NOMO-1 (cell line): ENCODE measurements at regions not wholly inside any gene's neighbourhood (a gene's known extent, or its start where the extent isn't known, plus 50 kb on each side); places are given as distances from the start of the nearest gene placed in this dataset.
"Not testable (repeated sequence)": the region's sequence is repeated elsewhere in the genome, so short reads cannot be mapped to it uniquely, and the experiment has no call there.

Experiments used
- DNase-seq, 2 experiments: peaks; one replicate each; lab custom pipeline; 2025; ENCODE audit not compliant: unreplicated experiment in 2 of 2; lab: John Stamatoyannopoulos, UW

GRCh38 chr14:85154714-85155113 lies 375.2 kb upstream of the FLRT2 start:
- no peak for DNase-seq

- DNase-seq, result no peak
Observed at GRCh38 chr14:85156319-85156718, 373.6 kb upstream of the FLRT2 start.

GRCh38 chr14:85159726-85160125 lies 370.2 kb upstream of the FLRT2 start:
- DNase-seq, result no peak

- no peak for DNase-seq
Observed at GRCh38 chr14:85165094-85165493, 364.9 kb upstream of the FLRT2 start.

- DNase-seq, result no peak
Observed at GRCh38 chr14:85169381-85169780, 360.6 kb upstream of the FLRT2 start.

- no peak for DNase-seq
Observed at GRCh38 chr14:85172290-85172689, 357.7 kb upstream of the FLRT2 start.

- no peak for DNase-seq
Observed at GRCh38 chr14:85172889-85173477, 357.0 kb upstream of the FLRT2 start.

- DNase-seq, result no peak
Observed at GRCh38 chr14:85175556-85175955, 354.4 kb upstream of the FLRT2 start.

- DNase-seq, result no peak
Observed at GRCh38 chr14:85178864-85179263, 351.1 kb upstream of the FLRT2 start.

- no peak for DNase-seq
Observed at GRCh38 chr14:85180876-85181275, 349.1 kb upstream of the FLRT2 start.

GRCh38 chr14:85182282-85182681 lies 347.7 kb upstream of the FLRT2 start:
- DNase-seq, result no peak

- DNase-seq, result no peak
Observed at GRCh38 chr14:85186082-85186481, 343.9 kb upstream of the FLRT2 start.

GRCh38 chr14:85187521-85187920 lies 342.4 kb upstream of the FLRT2 start:
- DNase-seq, result no peak

GRCh38 chr14:85188836-85189235 lies 341.1 kb upstream of the FLRT2 start:
- DNase-seq, result no peak

- not testable (repeated sequence) for DNase-seq
Observed at GRCh38 chr14:85189253-85189652, 340.7 kb upstream of the FLRT2 start.

- no peak for DNase-seq
Observed at GRCh38 chr14:85190251-85190650, 339.7 kb upstream of the FLRT2 start.

GRCh38 chr14:85191986-85192385 lies 338.0 kb upstream of the FLRT2 start:
- no peak for DNase-seq

- DNase-seq, result no peak
Observed at GRCh38 chr14:85195872-85196477, 334.0 kb upstream of the FLRT2 start.

- DNase-seq, result no peak
Observed at GRCh38 chr14:85198001-85198400, 331.9 kb upstream of the FLRT2 start.

GRCh38 chr14:85205875-85206274 lies 324.1 kb upstream of the FLRT2 start:
- DNase-seq, result no peak

GRCh38 chr14:85214471-85214870 lies 315.5 kb upstream of the FLRT2 start:
- DNase-seq, result no peak

GRCh38 chr14:85217412-85217811 lies 312.5 kb upstream of the FLRT2 start:
- DNase-seq, result no peak

- no peak for DNase-seq
Observed at GRCh38 chr14:85218982-85219381, 311.0 kb upstream of the FLRT2 start.
